ENCODE measurements at regions not wholly inside any gene's neighbourhood (a gene's known extent, or its start where the extent isn't known, plus 50 kb on each side); places are given as distances from the start of the nearest gene placed in this dataset.
"Not testable (repeated sequence)": the region's sequence is repeated elsewhere in the genome, so short reads cannot be mapped to it uniquely, and the experiment has no call there.

DNA sequence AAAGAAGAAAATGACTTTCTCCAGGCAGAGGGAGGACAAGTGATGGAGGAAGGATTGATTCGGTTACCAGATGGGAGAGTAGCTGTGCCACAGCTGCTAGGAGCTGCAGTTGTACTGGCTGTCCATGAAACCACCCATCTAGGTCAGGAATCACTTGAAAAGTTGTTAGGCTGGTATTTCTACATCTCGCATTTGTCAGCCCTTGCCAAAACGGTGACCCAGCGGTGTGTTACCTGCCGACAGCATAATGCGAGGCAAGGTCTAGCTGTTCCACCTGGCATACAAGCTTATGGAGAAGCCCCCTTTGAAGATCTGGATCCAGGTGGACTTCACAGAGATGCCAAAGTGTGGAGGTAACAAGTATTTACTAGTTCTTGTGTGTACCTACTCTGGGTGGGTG lies 238.7 kb downstream of the NAP1L3 start:
- TF ChIP-seq POLR2AphosphoS5 (IDR thresholded peaks at IDR 0.05); TAF1 (IDR thresholded peaks at IDR 0.05; ENCODE audit: low read depth); EZH2 (IDR thresholded peaks at IDR 0.05; ENCODE audit: borderline replicate concordance, insufficient read depth, low read length, poor library complexity, severe bottlenecking): not testable (repeated sequence)
- TF ChIP-seq, protein P1, sequence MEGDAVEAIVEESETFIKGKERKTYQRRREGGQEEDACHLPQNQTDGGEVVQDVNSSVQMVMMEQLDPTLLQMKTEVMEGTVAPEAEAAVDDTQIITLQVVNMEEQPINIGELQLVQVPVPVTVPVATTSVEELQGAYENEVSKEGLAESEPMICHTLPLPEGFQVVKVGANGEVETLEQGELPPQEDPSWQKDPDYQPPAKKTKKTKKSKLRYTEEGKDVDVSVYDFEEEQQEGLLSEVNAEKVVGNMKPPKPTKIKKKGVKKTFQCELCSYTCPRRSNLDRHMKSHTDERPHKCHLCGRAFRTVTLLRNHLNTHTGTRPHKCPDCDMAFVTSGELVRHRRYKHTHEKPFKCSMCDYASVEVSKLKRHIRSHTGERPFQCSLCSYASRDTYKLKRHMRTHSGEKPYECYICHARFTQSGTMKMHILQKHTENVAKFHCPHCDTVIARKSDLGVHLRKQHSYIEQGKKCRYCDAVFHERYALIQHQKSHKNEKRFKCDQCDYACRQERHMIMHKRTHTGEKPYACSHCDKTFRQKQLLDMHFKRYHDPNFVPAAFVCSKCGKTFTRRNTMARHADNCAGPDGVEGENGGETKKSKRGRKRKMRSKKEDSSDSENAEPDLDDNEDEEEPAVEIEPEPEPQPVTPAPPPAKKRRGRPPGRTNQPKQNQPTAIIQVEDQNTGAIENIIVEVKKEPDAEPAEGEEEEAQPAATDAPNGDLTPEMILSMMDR (IDR thresholded peaks at IDR 0.05; ENCODE audit: poor library complexity, severe bottlenecking): not testable (repeated sequence)
- TF ChIP-seq, protein P2, sequence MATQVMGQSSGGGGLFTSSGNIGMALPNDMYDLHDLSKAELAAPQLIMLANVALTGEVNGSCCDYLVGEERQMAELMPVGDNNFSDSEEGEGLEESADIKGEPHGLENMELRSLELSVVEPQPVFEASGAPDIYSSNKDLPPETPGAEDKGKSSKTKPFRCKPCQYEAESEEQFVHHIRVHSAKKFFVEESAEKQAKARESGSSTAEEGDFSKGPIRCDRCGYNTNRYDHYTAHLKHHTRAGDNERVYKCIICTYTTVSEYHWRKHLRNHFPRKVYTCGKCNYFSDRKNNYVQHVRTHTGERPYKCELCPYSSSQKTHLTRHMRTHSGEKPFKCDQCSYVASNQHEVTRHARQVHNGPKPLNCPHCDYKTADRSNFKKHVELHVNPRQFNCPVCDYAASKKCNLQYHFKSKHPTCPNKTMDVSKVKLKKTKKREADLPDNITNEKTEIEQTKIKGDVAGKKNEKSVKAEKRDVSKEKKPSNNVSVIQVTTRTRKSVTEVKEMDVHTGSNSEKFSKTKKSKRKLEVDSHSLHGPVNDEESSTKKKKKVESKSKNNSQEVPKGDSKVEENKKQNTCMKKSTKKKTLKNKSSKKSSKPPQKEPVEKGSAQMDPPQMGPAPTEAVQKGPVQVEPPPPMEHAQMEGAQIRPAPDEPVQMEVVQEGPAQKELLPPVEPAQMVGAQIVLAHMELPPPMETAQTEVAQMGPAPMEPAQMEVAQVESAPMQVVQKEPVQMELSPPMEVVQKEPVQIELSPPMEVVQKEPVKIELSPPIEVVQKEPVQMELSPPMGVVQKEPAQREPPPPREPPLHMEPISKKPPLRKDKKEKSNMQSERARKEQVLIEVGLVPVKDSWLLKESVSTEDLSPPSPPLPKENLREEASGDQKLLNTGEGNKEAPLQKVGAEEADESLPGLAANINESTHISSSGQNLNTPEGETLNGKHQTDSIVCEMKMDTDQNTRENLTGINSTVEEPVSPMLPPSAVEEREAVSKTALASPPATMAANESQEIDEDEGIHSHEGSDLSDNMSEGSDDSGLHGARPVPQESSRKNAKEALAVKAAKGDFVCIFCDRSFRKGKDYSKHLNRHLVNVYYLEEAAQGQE (IDR thresholded peaks at IDR 0.05; ENCODE audit: borderline replicate concordance): not testable (repeated sequence)

Data from neural cell (in vitro differentiated cells).